Panc1 (cell line): ENCODE measurements at regions not wholly inside any gene's neighbourhood (a gene's known extent, or its start where the extent isn't known, plus 50 kb on each side); places are given as distances from the start of the nearest gene placed in this dataset.

Experiments used
- ATAC-seq: fragments of 200-7000 bp; cut with Tn5 transposase; 2 replicates; pipeline ENCODE4 v1.9.1; 2020; ENCODE audit warnings: mild to moderate bottlenecking, moderate library complexity
- BruUV-seq: library from RNA; stranded (reverse); fragments of 400-500 nt; replicated peaks from 2 replicates; lab custom pipeline; 2021; lab: Mats Ljungman, UMichigan
- CTCF ChIA-PET: fragments of 300-600 bp; sonication (Branson Sonifier 250); formaldehyde crosslinking; loops from one replicate; lab custom pipeline; 2022; ENCODE audit warnings: antibody characterized with exemption; lab: Charles Lee
- POLR2A ChIA-PET: fragments of 300-600 bp; sonication (Branson Sonifier 250); formaldehyde crosslinking; loops from one replicate; lab custom pipeline; 2022; ENCODE audit warnings: antibody characterized with exemption; lab: Charles Lee
- DNase-seq: peaks from one replicate; pipeline ENCODE4 v3.0.0-alpha.2; 2010; ENCODE audit warnings: low read depth, low spot score
- H3K27ac ChIP-seq: 2 replicates; pipeline ENCODE4 v1.5.1; 2011; ENCODE audit warnings: mild to moderate bottlenecking, low read length, inconsistent platforms
- H3K27me3 ChIP-seq: fragments of 200-500 bp; sonication (Bioruptor generic); 2 replicates; pipeline ENCODE4 v1.6.0; 2014; ENCODE audit warnings: low read length, inconsistent platforms; ENCODE audit not compliant: control insufficient read depth, insufficient read depth
- H3K36me3 ChIP-seq: fragments of 200-500 bp; sonication (Bioruptor generic); 2 replicates; pipeline ENCODE4 v1.5.1; 2014; ENCODE audit warnings: inconsistent platforms, mild to moderate bottlenecking, low read length, moderate library complexity; ENCODE audit not compliant: control insufficient read depth, insufficient read depth
- H3K4me1 ChIP-seq: 2 replicates; pipeline ENCODE4 v1.5.1; 2011; ENCODE audit warnings: inconsistent platforms, mild to moderate bottlenecking, low read length, moderate library complexity; ENCODE audit not compliant: control insufficient read depth, insufficient read depth
- H3K4me3 ChIP-seq, 2 experiments: 2 replicates each; pipeline ENCODE4 v1.5.1; 2011 to 2012; ENCODE audit warnings: low read depth in 2 of 2, low read length in 2 of 2, mild to moderate bottlenecking in 2 of 2, inconsistent platforms in 1 of 2, moderate library complexity in 1 of 2
- H3K9me3 ChIP-seq: fragments of 200-500 bp; sonication (Bioruptor generic); 2 replicates; pipeline ENCODE4 v1.5.1; 2014; ENCODE audit warnings: low read depth, mild to moderate bottlenecking, inconsistent platforms, low read length, moderate library complexity; ENCODE audit not compliant: control insufficient read depth, insufficient read depth
- CTCF ChIP-seq: fragments of 450-650 bp; IDR thresholded peaks from 2 replicates; pipeline ENCODE4 v1.5.1; 2017; ENCODE audit warnings: mild to moderate bottlenecking
- POLR2AphosphoS5 ChIP-seq: IDR thresholded peaks from 2 replicates; pipeline ENCODE4 v1.6.1; 2012; ENCODE audit warnings: mild to moderate bottlenecking, low read depth, low read length, moderate library complexity
- REST ChIP-seq, 2 experiments: IDR thresholded peaks; 2 replicates each; pipeline ENCODE4 v1.6.1; 2011 to 2012; ENCODE audit warnings: low read depth in 2 of 2, control low read depth in 1 of 2, low read length in 1 of 2, mild to moderate bottlenecking in 1 of 2, moderate library complexity in 1 of 2; ENCODE audit not compliant: insufficient read depth in 1 of 2
- SIN3A ChIP-seq: IDR thresholded peaks from 2 replicates; pipeline ENCODE4 v1.6.1; 2012; ENCODE audit warnings: low read depth, mild to moderate bottlenecking, low read length, moderate library complexity, borderline replicate concordance; ENCODE audit not compliant: insufficient read depth
- TCF7L2 ChIP-seq: IDR thresholded peaks from 2 replicates; pipeline ENCODE4 v1.6.1; 2011; ENCODE audit warnings: mild to moderate bottlenecking, low read depth, low read length, inconsistent platforms
- in situ Hi-C: cut with HindIII; loops from 2 replicates; pipeline ENCODE4 v1.10.0; 2016; ENCODE audit warnings: low sequenced_read_pairs, low pct_unique_long_range_greater_than_20kb
- intact Hi-C: fragments of 100-400 bp; cut with micrococcal nuclease; formaldehyde crosslinking; loops from one replicate; pipeline ENCODE4 v1.10.0; 2022; ENCODE audit not compliant: unreplicated experiment

- ATAC-seq (no peak), DNase-seq (no peak)
- no TSS peak for BruUV-seq
- intact Hi-C loops, result no loop called here
- in situ Hi-C loops, result no loop called here
- Histone ChIP-seq H3K4me1 (no peaks in the 10 kb centered on the region), H3K27me3 (no peaks in the 10 kb centered on the region), H3K36me3 (no peaks in the 10 kb centered on the region), H3K4me3 (no peak overlapping the region), H3K27ac (no peak overlapping the region), H3K9me3 (no peaks in the 10 kb centered on the region)
- CTCF ChIA-PET, result no interaction called here
- TF ChIP-seq REST (IDR thresholded peaks at IDR 0.05; ENCODE audit: insufficient read depth in 1 of 2, low read depth in 2 of 2, low read length in 1 of 2), result no peak
- no peak for TF ChIP-seq CTCF
- no peak for TF ChIP-seq SIN3A
- TF ChIP-seq TCF7L2, result no peak
- no peak for TF ChIP-seq POLR2AphosphoS5
- POLR2A ChIA-PET, result no interaction called here
Observed at GRCh38 chr15:68501259-68501591, 69.3 kb upstream of the ITGA11 start.

GRCh38 chr15:68501616-68502015 lies 69.7 kb upstream of the ITGA11 start:
- ChIA-PET POLR2A (no interaction called here), CTCF (no interaction called here)
- intact Hi-C loops, result no loop called here
- Histone ChIP-seq H3K36me3 (no peaks in the 10 kb centered on the region), H3K4me1 (no peaks in the 10 kb centered on the region), H3K27me3 (no peaks in the 10 kb centered on the region), H3K27ac (no peak overlapping the region), H3K9me3 (no peaks in the 10 kb centered on the region), H3K4me3 (no peak overlapping the region)
- BruUV-seq, result no TSS peak
- DNase-seq (no peak), ATAC-seq (no peak)
- in situ Hi-C loops, result no loop called here
- no peak for TF ChIP-seq SIN3A
- no peak for TF ChIP-seq REST (IDR thresholded peaks at IDR 0.05; ENCODE audit: insufficient read depth in 1 of 2, low read depth in 2 of 2, low read length in 1 of 2)
- TF ChIP-seq CTCF, result no peak
- TF ChIP-seq POLR2AphosphoS5, result no peak
- TF ChIP-seq TCF7L2, result no peak
